NAMALWA (cell line): ENCODE measurements at regions not wholly inside any gene's neighbourhood (a gene's known extent, or its start where the extent isn't known, plus 50 kb on each side); places are given as distances from the start of the nearest gene placed in this dataset.
"Not testable (repeated sequence)": the region's sequence is repeated elsewhere in the genome, so short reads cannot be mapped to it uniquely, and the experiment has no call there.

ENCODE experiments used
- DNase-seq: peaks from one replicate; pipeline ENCODE4 v3.0.0-alpha.2; 2015; ENCODE audit warnings: low spot score

DNA sequence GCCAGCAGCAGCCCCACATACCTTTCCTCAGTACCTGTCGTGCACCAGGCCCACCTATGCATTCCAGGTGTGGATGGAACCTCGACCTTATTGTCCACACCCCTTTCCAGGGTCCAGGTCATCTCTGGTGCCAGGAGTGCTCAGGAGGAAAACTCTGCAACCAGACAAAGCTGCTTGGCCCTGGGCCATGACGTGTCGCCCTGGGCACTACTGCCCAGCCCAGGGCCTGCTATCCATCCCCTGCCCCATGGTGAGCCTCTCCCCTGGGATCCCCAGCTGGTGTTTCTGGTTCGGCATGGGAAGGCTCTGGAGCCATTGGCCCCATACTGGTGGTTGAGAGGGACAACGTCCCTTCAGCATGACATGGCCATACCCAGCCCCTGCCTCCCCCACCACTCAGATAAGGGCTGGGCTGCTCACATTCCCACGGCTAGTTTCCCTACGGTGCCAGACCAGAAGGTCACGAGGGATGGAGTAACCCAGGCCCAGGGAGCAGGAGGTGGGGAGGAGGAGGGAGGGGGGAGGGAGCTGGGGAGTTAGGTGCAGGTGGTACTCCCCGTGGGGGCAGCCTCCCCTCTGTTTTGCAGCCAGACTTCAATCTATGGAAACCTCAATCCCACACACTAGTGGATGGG lies 123.2 kb upstream of the MTLN start:
- DNase-seq, result not testable (repeated sequence)

DNA sequence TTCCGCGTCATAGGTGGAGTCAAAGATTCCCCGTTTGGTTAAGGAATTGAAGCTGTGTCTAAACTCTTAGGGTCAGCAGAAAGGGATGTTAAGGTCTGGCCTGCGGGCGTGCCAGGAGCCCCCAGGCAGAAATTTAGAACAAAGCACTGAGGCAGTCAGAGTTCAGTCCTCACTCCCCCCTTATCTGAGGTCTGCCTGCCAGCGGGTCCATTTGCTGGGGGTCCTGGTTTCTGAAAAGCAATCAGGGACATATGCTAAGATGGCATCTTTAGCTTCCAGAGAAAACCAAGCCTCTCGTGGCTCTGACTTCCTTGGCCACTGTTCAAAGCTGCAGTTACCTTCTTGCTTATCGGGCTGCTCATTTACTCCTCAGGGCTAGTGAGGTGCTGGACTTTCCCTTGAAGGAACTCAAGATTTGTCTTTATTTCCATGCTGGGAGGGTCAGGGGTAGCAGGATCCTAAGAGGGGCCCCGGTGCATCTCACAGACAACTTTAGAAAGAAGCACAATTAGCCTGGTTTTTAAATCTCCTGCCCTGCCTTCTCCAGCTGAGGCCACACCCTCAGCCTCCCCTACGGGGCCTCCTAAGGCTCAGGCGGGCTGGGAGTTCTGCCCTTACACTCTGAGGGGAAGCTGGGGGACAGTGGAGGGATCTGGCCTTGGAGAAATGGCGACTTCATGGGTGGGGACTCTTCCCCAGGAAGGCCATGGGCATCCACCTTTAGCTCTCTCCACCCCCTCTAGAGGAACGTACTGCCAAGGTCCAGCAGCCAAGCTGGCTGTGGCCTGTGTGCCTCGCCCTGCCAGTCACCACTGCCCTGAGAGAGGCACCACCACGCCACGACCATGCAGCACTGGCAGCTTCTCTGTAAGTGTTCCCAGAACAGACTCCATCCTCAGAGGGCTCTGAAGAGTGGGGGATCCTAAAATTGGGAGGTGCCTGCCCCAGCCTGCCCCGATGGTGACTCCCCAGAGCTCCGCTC lies 121.1 kb upstream of the MTLN start:
- DNase-seq, result not testable (repeated sequence)

DNA sequence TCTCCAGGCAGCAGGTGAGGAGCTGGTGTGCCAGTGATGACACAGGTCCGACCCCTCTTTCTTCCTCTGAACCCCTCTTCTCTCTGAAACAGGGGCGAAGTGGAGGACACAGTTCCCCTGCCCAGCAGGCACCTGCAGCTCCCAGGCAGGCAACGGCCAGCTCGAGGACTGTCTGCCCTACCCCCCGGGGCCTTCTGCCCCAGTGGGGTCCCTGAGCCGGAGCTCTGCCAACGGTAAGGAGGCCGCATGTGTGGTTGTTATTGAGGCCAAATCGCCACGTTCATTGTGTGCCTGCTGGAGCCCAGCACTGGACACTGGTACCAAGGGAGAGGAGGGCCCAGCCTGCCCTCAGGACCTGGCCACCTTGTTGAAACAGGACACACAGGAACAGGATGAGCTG lies 119.3 kb upstream of the MTLN start:
- DNase-seq, result not testable (repeated sequence)

DNA sequence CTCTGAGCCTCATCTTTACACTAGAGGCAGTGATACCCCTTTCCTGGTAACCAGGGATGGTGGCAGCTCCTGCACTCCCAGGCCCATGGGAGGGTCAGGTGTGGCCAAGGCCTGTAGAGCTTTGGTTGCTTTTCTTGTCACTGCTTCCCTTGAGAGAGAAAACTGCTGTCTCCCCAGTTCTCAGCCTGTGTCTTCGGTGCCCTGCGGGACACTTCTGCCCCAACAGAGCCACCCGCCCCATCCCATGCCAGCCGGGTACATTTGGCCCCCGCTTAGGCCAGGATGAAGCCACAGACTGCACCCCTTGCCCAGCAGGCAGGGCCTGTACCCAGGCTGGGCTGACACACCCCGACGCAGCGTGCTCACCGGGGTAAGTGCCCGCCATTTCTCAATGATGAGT lies 117.4 kb upstream of the MTLN start:
- DNase-seq, result not testable (repeated sequence)

DNA sequence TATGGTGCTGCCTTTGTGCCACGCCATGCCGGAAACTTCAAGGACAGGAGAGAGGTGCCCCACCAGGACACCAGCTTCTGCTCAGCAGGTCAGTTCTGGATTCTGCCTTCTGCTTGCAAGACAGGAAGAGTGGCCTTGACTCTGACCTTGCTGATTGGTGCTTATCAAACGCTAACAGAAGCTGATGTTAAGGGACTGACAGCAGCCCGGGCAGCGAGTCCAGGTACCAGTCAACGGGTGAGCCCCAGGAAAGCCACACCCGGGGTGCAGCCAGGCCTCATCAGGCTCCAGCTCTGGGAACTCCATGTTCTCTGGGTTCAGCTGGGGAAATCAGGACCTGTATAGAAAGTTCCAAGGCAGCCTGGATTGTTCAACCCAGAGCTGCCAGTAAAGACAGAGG lies 116.8 kb upstream of the MTLN start:
- not testable (repeated sequence) for DNase-seq

DNA sequence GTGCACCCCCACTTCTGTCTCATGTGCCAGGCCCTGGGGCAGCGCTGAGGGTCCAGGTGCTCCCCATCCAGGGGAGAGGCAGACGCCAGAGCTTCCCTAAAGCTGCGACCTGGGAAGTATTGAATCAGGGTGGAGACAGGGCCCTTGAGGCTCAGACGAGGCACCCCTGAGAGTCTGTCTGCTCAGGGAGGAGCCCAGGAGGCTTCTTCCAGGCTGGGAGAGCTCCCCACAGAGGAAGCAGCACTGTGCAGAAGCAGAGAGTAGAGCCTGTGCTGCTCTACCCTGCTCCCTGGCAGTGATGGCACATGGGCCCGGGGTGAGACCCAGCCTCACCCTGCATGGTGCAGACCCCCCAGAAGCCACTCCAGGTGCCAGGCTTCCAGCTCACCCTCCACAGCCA lies 116.3 kb upstream of the MTLN start:
- DNase-seq, result not testable (repeated sequence)

DNA sequence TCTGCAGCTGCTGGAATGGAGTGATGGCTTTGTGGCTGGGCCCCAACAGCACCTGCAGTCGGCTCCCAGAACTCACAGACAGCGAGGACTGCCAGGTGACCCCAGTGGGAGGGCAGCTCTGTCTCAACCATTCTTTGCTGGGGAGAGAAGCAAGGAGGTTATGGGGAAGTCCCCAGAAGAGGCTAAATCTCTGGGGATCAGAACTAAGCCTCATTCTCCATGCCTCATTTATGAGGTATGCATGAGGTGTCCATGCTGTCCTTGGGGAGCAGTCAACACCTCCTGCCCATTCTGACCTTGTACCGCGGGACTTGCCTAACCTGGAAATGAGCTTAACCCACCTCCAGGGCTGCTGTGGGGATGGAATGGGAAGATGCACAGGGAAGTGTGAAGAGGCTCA lies 111.5 kb upstream of the MTLN start:
- DNase-seq, result not testable (repeated sequence)

DNA sequence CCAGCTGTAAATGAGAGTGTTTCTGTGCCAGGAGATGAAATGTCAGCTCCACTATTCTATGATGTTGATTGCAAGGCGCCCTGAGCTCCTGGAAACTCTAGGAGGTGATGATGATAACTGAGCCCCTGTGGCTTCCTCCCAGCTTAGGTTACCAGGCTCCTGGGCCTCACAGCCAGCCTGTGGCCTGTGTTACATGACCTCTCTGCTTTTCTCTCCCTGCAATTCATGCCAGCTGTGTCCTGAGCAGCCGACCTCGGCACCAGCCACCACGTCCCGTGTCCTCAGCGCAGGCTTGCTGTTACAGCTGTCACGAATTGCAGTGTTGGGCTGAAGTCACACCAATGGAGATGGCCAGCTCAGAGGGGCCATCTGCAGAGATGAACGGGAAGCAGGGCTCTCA lies 110.2 kb upstream of the MTLN start:
- DNase-seq, result not testable (repeated sequence)

DNA sequence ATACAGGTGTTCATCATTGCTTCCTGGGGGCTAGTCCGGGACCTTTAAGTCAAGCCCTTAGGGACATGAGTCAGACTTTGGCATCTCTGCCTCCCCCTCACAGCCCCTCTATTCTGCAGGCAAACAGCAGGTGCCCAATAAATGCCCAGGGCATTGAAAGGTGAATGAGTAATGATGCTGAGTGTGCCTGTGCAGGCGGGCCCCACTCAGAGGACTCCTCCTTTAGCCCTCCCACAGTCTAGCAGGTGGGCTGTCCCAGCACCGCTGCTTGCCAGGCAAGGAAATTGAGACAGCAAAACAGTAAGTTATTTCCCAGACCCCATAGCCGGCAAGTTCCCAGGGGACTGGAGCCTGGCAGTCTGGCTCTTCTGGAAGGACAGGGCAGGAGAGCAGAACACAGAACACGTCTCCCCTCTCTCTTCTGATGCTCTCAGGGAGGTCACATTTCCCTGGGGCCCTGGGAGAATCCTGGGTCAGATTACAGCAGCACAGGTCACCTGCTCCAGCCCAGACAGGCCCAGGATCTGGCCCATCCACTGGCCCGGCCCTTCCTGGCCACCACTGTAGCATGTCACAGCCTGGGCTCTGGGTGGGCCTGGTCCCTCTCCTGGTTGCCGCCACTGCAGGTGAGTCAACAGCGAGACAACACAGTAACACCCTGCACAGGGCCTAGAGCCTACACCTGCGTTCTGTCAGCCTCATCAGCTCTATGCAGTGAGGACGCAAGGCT lies 108.7 kb upstream of the MTLN start:
- not testable (repeated sequence) for DNase-seq

DNA sequence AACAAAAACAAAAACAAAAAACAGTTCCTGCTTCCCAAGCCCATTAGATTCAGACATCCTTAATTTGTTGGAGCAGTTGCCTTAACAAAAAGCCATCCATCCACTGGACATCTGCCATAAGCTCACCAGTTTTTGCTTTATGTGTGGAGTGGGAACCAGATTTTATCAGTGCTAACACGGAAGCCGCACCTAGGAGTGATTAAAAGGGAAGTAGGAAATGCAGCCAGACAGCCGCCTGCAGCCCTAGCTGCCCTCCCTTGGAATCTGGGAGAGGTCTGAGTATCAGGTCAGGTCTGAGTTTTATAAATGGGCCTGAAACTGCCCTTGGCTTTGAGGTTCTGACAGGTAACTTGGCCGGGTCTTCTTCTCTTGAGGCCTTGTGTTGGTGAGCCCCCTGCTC lies 106.6 kb upstream of the MTLN start:
- not testable (repeated sequence) for DNase-seq

DNA sequence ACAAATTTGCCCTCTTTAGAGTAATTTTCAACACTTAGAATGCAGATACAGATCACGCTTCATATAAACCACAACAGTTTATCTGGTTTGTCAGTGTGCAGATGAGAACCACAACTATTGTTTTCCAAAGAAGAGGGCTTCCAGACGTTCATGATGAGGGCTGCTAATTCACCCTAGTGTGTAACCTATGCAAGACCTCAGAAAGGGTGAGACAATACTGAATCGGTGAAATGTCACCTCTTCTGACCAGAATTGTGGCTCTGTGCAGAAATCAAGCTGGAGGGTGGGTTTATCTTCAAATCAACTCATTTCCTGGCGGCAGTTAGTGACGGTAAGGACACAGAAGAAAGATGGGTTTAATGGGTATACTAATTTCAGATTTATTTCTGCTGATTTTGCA lies 105.0 kb upstream of the MTLN start:
- DNase-seq, result not testable (repeated sequence)

DNA sequence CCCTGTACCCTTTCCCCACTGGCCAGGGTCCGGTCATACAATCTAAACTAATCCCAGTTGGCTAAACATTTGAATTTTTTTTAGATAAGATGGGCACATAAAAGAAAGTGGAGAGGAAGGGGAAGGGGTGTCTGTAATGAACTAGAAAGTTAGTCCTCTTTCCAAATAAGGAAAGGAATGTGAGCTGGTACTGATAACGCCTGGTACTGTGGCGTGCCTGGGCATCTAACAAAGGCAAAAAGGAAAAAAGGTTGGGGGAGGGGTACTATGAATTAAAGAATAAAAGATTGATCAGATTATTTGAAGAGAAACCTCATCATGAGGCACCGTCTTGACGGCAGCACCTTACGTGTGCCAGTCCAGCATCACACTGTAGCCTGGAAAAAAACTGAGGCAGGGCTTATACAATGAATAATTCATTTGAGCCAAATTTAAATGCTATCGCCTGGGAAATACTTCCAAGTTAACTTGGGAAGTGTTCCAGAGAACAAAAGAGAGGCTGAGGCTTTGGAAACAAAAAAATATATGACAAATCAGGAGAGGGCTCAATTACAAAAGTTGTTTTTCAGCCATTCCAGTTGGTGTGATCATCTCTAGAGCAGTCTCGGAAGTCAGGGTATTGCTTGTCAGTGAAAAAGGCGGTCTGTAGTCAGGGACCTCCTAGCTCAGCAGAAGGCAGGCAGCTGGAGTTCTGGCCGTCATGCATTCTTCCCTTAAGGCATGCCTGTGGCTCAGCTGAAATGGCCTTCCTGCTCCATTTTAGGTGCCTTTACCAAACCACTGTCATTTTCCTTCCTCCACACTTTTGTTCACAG lies 103.9 kb upstream of the MTLN start:
- DNase-seq, result not testable (repeated sequence)

DNA sequence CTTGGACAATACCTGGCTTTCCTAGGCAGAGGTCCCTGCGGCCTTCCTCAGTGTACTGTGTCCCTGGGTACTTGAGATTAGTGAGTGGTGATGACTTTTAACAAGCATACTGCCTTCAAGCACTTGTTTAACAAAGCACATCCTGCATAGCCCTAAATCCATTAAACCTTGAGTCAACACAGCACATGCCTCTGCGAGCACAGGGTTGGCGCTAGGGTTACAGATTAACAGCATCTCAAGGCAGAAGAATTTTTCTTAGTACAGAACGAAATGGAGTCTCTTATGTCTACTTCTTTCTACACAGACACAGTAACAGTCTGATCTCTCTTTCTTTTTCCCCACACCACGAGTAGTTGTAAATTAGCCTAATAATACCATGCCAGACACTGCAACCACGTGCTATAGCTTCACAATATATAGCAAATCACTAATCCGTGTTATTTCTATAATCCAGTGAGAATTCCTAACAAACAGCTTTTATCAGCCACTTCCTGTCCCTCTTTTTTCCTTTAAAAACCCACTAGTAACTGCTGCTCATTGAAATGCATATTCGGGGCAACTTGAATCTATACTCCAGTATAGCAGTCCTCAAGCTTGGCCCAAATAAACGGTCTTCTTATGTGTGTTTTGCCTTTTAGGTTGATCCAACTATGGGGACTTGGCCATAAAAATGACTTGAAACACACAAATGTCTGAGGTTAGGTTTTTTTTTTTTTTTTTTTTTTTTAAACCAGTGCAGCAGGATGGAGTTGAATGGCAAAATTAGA lies 102.9 kb upstream of the MTLN start:
- not testable (repeated sequence) for DNase-seq

DNA sequence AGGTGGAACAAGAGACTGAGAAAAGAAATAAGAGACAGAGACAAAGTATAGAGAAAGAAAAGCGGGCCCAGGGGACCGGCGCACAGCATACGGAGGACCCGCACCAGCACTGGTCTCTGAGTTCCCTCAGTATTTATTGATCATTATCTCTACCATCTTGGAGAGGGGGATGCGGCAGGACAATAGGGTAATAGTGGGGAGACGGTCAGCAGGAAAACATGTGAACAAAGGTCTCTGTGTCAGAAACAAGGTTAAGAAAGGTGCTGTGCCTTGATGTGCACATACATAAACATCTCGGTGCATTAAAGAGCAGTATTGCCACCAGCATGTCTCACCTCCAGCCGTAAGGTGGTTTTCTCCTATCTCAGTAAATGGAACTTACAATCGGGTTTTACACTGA lies 102.1 kb upstream of the MTLN start:
- DNase-seq, result not testable (repeated sequence)

DNA sequence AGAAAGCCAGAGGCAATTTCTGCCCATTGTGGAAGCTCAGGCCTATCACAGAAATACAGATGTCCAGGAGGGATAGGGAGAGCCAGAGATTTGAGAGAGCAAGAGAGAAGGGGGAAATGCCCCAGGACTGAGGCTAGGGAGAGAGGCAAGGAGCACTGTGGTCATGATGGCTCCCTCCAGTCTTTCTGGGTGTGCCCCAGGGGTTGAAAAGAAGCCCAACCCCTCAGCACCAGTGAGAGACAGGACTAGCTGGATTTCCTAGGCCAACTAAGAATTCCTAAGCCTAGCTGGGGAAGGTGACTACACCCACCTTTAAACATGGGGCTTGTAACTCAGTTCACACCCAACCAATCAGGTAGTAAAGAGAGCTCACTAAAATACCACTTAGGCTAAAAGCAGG lies 100.7 kb upstream of the MTLN start:
- not testable (repeated sequence) for DNase-seq

DNA sequence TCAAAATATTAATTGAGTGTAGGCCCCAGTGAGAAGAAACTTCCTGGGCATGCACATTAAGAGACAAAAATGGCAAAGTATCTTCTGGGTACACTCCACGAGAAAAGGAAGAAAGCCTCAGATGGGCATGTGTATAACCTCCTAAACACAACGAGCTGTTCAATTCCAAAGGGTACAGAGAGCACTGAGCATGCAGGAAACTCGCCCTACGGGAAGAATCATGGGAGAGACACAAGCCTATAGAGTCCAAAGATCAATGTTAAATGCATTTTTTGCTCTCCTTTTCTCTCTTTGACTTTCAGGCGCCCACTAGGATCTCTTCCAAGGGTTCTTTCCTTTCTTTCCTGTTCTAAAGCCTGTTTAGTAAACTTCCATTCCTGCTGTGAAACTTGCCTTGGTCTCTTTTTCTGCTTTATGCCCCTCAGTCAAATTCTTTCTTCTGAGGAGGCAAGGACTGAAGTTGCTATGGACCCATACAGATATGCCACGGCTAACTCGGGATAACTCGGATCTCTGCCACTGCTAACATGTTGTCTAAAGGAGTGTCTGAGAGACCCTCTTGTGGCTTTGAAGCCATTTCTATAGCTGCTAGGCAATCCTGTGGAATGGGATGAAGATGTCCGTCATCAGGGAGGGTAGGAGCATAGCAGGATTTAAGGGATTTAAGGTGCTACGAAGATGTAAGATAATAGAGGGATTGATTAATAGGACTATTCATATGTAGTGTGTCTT lies 99.5 kb upstream of the MTLN start:
- DNase-seq, result not testable (repeated sequence)

DNA sequence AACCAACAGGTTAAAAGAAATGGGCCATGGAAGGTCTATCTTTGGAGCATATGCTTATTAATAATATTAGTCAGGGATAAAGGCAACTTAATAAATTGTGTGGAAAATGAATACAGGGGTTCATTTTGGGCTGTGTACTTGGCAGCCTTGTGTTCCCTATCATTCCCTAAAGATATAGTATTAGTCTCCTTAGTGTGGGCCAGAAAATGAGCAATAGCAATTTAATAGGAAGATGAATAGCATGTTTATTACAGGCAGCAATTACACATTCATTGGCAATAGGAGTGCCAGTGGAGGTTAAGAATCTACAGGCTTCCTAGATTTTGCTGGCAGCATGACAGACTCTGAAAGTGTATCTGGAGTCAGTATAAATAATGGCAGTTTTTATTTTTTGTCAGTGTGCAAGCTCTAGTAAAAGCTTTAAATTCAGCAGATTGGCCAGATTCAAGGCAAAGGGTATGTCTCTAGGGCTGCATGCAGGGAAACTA lies 98.7 kb upstream of the MTLN start:
- not testable (repeated sequence) for DNase-seq

DNA sequence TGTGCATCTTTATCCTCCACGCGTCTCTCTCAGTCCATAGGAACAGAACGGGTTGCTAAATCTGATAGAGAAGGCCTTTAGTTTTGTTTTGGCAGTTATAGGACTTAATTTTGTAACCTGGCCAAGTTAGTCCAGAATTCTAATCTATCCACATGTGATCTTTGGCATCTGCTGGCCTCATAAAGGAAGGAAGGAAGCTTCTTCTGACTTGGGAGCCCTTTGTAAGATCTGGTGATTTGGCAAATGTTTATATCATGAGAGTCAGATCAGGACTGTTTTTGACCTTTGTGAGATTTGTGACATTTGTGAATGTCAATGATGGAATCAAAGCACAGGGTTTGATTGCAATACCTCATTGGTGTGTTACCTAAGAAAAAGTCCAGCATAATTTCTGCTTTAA lies 96.4 kb upstream of the MTLN start:
- DNase-seq, result not testable (repeated sequence)

DNA sequence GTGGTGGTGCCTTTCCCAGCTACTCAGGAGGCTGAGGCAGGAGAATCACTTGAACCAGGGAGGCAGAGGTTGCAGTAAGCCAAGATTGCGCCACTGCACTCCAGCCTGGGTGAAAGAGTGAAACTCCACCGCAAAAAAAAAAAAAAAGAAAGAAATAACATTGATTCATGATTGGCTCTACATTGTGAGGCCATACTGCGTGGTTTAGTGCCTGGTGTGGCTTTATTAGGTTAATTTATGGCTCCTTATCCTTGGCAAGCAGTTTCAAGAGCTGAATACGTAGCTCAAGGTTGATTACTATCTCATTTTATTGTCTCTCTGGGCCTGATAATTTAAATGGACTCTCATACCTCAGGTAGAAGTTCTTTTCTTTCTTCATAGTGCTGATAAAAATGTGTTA lies 80.5 kb upstream of the MTLN start:
- not testable (repeated sequence) for DNase-seq
